ENCODE measurements at regions not wholly inside any gene's neighbourhood (a gene's known extent, or its start where the extent isn't known, plus 50 kb on each side); places are given as distances from the start of the nearest gene placed in this dataset.

DNA sequence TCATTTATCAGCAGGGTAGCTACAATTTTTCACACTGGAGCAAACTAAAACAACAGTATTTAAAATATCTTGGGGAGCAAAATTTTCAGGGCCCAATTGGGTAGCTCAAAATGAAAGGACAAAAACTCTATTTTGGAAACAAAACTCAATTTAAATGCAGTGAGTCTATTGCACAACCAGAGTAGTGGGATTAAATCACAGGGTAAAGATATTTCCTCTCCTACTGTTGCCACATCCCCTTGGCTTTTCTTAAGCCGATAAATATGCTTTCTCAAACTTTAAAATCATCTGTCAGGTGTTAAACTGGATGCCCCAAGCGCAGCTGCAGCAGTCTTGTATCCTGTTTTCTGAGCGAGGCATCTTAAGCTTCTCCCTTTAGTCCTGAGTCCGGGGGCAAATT is 1474.3 kb upstream of the CDH9 start:
- Histone ChIP-seq H3K9me3 (no peaks in the 10 kb centered on the region), H3K4me1 (ENCODE audit: insufficient read depth) (no peaks in the 10 kb centered on the region), H3K27ac (no peak overlapping the region), H3K4me3 (no peak overlapping the region), H3K27me3 (no peaks in the 10 kb centered on the region), H3K36me3 (no peaks in the 10 kb centered on the region)
- intact Hi-C loops (cut with DNase I): no loop called here
- no peak for DNase-seq
- 79 to 86% (median 80%) methylated on average over 4 of the region's 4 CpGs for WGBS, 3 donors
- no peak for TF ChIP-seq POLR2A (IDR thresholded peaks at IDR 0.05)
- TF ChIP-seq EP300 (IDR thresholded peaks at IDR 0.05): no peak
- no peak for TF ChIP-seq CTCF (IDR thresholded peaks at IDR 0.05)

DNA sequence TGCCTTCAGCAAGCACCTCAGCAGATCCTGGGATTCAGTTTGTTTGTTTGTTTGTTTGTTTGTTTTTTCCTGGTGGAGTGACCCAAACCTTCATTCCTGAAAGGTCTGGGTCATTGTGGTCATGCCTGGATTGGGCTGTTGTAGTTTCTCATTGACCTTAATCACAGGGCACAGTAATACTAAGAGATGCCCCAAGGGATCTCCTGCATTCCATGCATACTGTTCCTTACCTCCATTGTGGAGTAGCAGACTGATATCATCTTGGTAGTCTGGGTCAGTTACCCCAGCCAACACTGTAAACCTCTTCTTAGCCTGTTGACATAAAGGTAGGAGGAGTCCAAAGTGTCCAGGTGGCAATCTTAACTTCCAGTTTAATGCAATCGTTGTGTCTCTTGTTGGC is 1466.7 kb upstream of the CDH9 start:
- intact Hi-C loops (cut with DNase I): no loop called here

GRCh38 chr5:28500511-28500910 is 1462.1 kb upstream of the CDH9 start:
- no peak for TF ChIP-seq POLR2A (IDR thresholded peaks at IDR 0.05)
- no peak for TF ChIP-seq CTCF (IDR thresholded peaks at IDR 0.05)
- TF ChIP-seq EP300 (IDR thresholded peaks at IDR 0.05): no peak

More for the DNA sequence above, 1466.7 kb upstream of the CDH9 start:
- TF ChIP-seq POLR2A (IDR thresholded peaks at IDR 0.05): no peak
- TF ChIP-seq CTCF (IDR thresholded peaks at IDR 0.05): no peak
- TF ChIP-seq EP300 (IDR thresholded peaks at IDR 0.05): no peak
- 56 to 77% (median 64%) methylated on average over 1 of the region's 1 CpG for WGBS, 3 donors
- H3K27ac ChIP-seq: no peak overlapping the region
- H3K27me3 ChIP-seq: no peaks in the 10 kb centered on the region
- no peaks in the 10 kb centered on the region for H3K4me1 ChIP-seq (ENCODE audit: insufficient read depth)
- no peaks in the 10 kb centered on the region for H3K9me3 ChIP-seq
- H3K36me3 ChIP-seq: no peaks in the 10 kb centered on the region
- no peak for DNase-seq
- H3K4me3 ChIP-seq: no peak overlapping the region

DNA sequence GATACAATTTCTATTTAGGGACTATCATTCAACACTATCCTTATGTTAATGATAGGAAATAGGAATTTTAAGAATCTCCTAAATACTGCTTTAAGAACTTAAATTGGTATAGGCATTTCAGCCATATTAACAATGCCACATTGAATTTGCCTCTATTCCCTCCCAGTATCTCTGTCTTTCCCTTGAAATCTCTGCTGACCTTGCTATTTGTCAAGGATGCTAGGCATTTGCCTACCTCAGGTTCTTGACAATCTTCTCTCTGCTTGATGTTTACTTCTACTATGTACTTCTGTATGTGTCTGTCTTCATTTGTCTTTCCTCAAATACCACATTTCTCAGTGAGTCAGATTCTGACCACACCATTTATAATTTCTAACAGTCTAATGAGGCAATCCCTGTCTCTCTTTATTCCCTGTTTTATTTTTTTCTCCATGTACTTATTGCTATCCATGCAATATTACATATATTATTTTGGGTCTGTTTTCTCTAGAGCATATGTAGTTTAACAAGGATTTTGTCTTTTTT is 1461.4 kb upstream of the CDH9 start:
- Histone ChIP-seq H3K4me1 (ENCODE audit: insufficient read depth) (no peaks in the 10 kb centered on the region), H3K36me3 (no peaks in the 10 kb centered on the region), H3K4me3 (no peak overlapping the region), H3K9me3 (no peaks in the 10 kb centered on the region), H3K27me3 (no peaks in the 10 kb centered on the region), H3K27ac (no peak overlapping the region)
- intact Hi-C loops (cut with DNase I): no loop called here
- no peak for DNase-seq
- TF ChIP-seq EP300 (IDR thresholded peaks at IDR 0.05): no peak
- no peak for TF ChIP-seq POLR2A (IDR thresholded peaks at IDR 0.05)
- no peak for TF ChIP-seq CTCF (IDR thresholded peaks at IDR 0.05)

More at GRCh38 chr5:28500511-28500910, 1462.1 kb upstream of the CDH9 start:
- 75 to 82% (median 81%) methylated on average over 2 of the region's 2 CpGs for WGBS, 3 donors
- Histone ChIP-seq H3K27ac (no peak overlapping the region), H3K27me3 (no peaks in the 10 kb centered on the region), H3K4me1 (ENCODE audit: insufficient read depth) (no peaks in the 10 kb centered on the region), H3K9me3 (no peaks in the 10 kb centered on the region), H3K36me3 (no peaks in the 10 kb centered on the region), H3K4me3 (no peak overlapping the region)
- no peak for DNase-seq
- intact Hi-C loops (cut with DNase I): no loop called here

All from ovary (tissue), 7 donors.